Fibroblast of skin of left quadriceps (primary cell): ENCODE measurements at regions not wholly inside any gene's neighbourhood (a gene's known extent, or its start where the extent isn't known, plus 50 kb on each side); places are given as distances from the start of the nearest gene placed in this dataset.

Experiments
- DNase-seq, 2 experiments: peaks; one replicate each; pipeline ENCODE4 v3.0.0-alpha.2; 2013; ENCODE audit warnings: low read depth in 2 of 2

DNA sequence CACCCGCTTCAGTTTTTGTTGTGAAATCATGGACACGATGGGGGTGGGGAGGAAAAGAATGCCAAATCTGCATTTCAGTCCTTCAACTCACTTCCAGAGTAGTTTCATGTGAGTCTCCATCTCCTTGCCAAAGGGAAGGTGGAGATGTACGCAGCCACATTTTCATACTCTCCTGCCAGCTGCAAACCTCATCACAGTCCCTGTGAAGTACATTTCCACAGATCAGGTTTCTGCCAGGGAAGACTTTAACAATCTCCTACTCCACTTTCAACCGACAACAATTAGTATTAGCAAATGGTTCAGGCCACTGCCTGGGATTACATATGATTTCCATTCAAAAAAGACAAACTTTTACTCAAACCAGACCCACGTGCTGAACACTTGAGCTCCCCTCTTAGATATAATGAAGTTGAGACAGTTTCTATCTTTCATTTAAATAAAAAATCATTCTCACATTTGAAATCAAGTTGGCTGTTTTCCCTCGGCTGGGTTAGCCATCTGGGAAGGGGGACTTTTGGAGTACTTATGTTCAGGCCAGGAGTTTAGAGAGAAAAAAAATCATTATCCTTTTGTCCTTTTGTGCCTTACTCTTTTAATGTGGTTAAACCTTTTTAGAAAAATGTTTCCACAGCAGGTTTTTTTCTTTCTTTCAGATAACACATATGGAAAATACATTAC, 51.0 kb upstream of the CEP162 start:
- DNase-seq, result peak in 1 of 2 experiments; percentile 4
